B cell (primary cell): ENCODE measurements at regions not wholly inside any gene's neighbourhood (a gene's known extent, or its start where the extent isn't known, plus 50 kb on each side); places are given as distances from the start of the nearest gene placed in this dataset.

Experiments used
- ATAC-seq: fragments of 200-7000 bp; cut with Tn5 transposase; one replicate; pipeline ENCODE4 v1.10.0; 2021; ENCODE audit warnings: low read depth, mild to moderate bottlenecking, moderate number of reproducible peaks, moderate library complexity
- CTCF ChIA-PET: fragments of 350-600 bp; sonication (Branson Sonifier 250); formaldehyde crosslinking; loops from one replicate; lab custom pipeline; 2021; ENCODE audit warnings: antibody characterized with exemption, inconsistent platforms; lab: Charles Lee
- POLR2A ChIA-PET: fragments of 350-600 bp; sonication (Branson Sonifier 250); formaldehyde crosslinking; loops from one replicate; lab custom pipeline; 2021; ENCODE audit warnings: antibody characterized with exemption; lab: Charles Lee
- DNase-seq: peaks from one replicate; pipeline ENCODE4 v3.0.0; 2013
- H2AFZ ChIP-seq: 2 replicates; pipeline ENCODE4 v1.6.1; 2012; ENCODE audit warnings: mild to moderate bottlenecking, low read depth, low read length; ENCODE audit not compliant: insufficient read depth, poor library complexity, severe bottlenecking
- H3K27ac ChIP-seq, 2 donors: 1 replicate in 1 of 2; 2 replicates in 1 of 2; pipeline ENCODE4 v1.5.1; 2012 to 2013; ENCODE audit warnings: low read length in 2 of 2, mild to moderate bottlenecking in 2 of 2, moderate library complexity in 1 of 2
- H3K27me3 ChIP-seq, 4 experiments: fragments of 200-600 bp in 1 of 4; sonication (generic) in 1 of 4; replicated peaks in 1 of 4; 1 replicate in 2 of 4; 2 replicates in 2 of 4; pipeline versions ENCODE4 v1.6.1 to v1.7.0; 2013 to 2016; ENCODE audit warnings: low read length in 3 of 4, mild to moderate bottlenecking in 2 of 4, mixed read lengths in 1 of 4, moderate library complexity in 1 of 4; ENCODE audit not compliant: insufficient read depth in 4 of 4, control insufficient read depth in 3 of 4; ENCODE audit errors: control extremely low read depth in 1 of 4
- H3K36me3 ChIP-seq, 2 experiments: replicated peaks in 1 of 2; 1 replicate in 1 of 2; 2 replicates in 1 of 2; pipeline versions ENCODE4 v1.6.1 to v1.7.1; 2013; ENCODE audit warnings: low read length in 1 of 2; ENCODE audit not compliant: insufficient read depth in 2 of 2, control insufficient read depth in 1 of 2; ENCODE audit errors: control extremely low read depth in 1 of 2, extremely low read depth in 1 of 2
- H3K4me1 ChIP-seq, 2 donors: fragments of 200-600 bp in 1 of 2; sonication (generic) in 1 of 2; 1 replicate in 1 of 2; 2 replicates in 1 of 2; pipeline versions ENCODE4 v1.5.1 to v1.6.1; 2013 to 2017; ENCODE audit warnings: low read length in 2 of 2; ENCODE audit not compliant: control insufficient read depth in 2 of 2, insufficient read depth in 2 of 2
- H3K4me2 ChIP-seq: replicated peaks from 2 replicates; pipeline ENCODE3; 2012; ENCODE audit warnings: mild to moderate bottlenecking, low read depth, low read length; ENCODE audit not compliant: poor library complexity, severe bottlenecking
- H3K4me3 ChIP-seq, 5 experiments: fragments of 200-600 bp in 1 of 5; sonication (generic) in 1 of 5; 1 replicate in 3 of 5; 2 replicates in 2 of 5; pipeline versions ENCODE4 v1.5.1 to v1.7.0; 2011 to 2016; ENCODE audit warnings: low read length in 4 of 5, mild to moderate bottlenecking in 4 of 5, low read depth in 2 of 5, control low read depth in 1 of 5, moderate library complexity in 1 of 5; ENCODE audit not compliant: insufficient read depth in 1 of 5; ENCODE audit errors: control extremely low read depth in 1 of 5, extremely low read depth in 1 of 5
- H3K79me2 ChIP-seq: fragments of 200-600 bp; sonication (generic); one replicate; pipeline ENCODE4 v1.6.0; 2016; ENCODE audit warnings: low read length; ENCODE audit not compliant: control insufficient read depth, insufficient read depth
- H3K9ac ChIP-seq: fragments of 200-600 bp; sonication (generic); 2 replicates; pipeline ENCODE4 v1.6.1; 2017; ENCODE audit warnings: mild to moderate bottlenecking, low read length, moderate library complexity
- H3K9me3 ChIP-seq, 3 donors: one replicate each; pipeline versions ENCODE4 v1.6.1 to v1.7.1; 2013; ENCODE audit warnings: low read length in 2 of 3; ENCODE audit not compliant: control insufficient read depth in 2 of 3, insufficient read depth in 1 of 3; ENCODE audit errors: control extremely low read depth in 1 of 3
- H4K20me1 ChIP-seq: 2 replicates; pipeline ENCODE4 v1.6.0; 2012; ENCODE audit warnings: mild to moderate bottlenecking, low read length; ENCODE audit not compliant: insufficient read depth, control insufficient read depth, poor library complexity, severe bottlenecking
- H3K27ac Mint-ChIP-seq: one replicate; pipeline ENCODE4 v1.8.0; 2021; ENCODE audit warnings: mixed read lengths
- H3K27me3 Mint-ChIP-seq: one replicate; pipeline ENCODE4 v1.8.0; 2021; ENCODE audit warnings: mixed read lengths
- H3K4me1 Mint-ChIP-seq: one replicate; pipeline ENCODE4 v1.8.0; 2021; ENCODE audit warnings: mixed read lengths
- H3K4me3 Mint-ChIP-seq: one replicate; pipeline ENCODE4 v1.8.0; 2021; ENCODE audit warnings: mixed read lengths
- H3K9me3 Mint-ChIP-seq: one replicate; pipeline ENCODE4 v1.8.0; 2022; ENCODE audit warnings: mixed read lengths; ENCODE audit not compliant: insufficient read depth
- CTCF ChIP-seq: fragments of 200-600 bp; IDR thresholded peaks from one replicate; pipeline ENCODE4 v1.8.0; 2022; ENCODE audit warnings: antibody characterized with exemption, mild to moderate bottlenecking
- EZH2 ChIP-seq: IDR thresholded peaks from 2 replicates; pipeline ENCODE4 v1.6.1; 2012; ENCODE audit warnings: borderline replicate concordance, low read depth, mild to moderate bottlenecking, moderate library complexity, low read length; ENCODE audit not compliant: insufficient read depth, poor library complexity, severe bottlenecking
- WGBS: methylation state at CpG from one replicate; pipeline ENCODE4 v1.1.5; 2013; ENCODE audit warnings: missing lambda C conversion rate; ENCODE audit not compliant: insufficient coverage; 5-methylcytosine and 5-hydroxymethylcytosine counted together
- intact Hi-C: fragments of 100-400 bp; cut with micrococcal nuclease; formaldehyde crosslinking; loops from one replicate; pipeline ENCODE4 v1.10.0; 2022

- no peak overlapping the region for H3K27ac Mint-ChIP-seq
- no peak for DNase-seq
- Histone ChIP-seq H3K4me3 (no peak overlapping the region), H3K4me1 (no peaks in the 10 kb centered on the region), H3K36me3 (no peaks in the 10 kb centered on the region), H3K79me2 (no peaks in the 10 kb centered on the region), H3K27me3 (peaks cover 0 to 2% (median 0%) of the 10 kb centered on the region in 4 experiments), H3K9ac (no peak overlapping the region), H2AFZ (no peak overlapping the region), H3K27ac (no peak overlapping the region), H3K9me3 (no peaks in the 10 kb centered on the region), H4K20me1 (no peaks in the 10 kb centered on the region), H3K4me2 (no peak overlapping the region)
- intact Hi-C loops: no loop called here
- ChIA-PET CTCF (no interaction called here), POLR2A (no interaction called here)
- ATAC-seq: no peak
- 90% methylated on average over 1 of the region's 2 CpGs for WGBS
- H3K27me3 Mint-ChIP-seq: peaks cover 30% of the 10 kb centered on the region
- H3K4me3 Mint-ChIP-seq: no peak overlapping the region
- peaks cover 3% of the 10 kb centered on the region for H3K4me1 Mint-ChIP-seq
- no peak for TF ChIP-seq CTCF
- TF ChIP-seq EZH2: no peak
- H3K9me3 Mint-ChIP-seq: no peaks in the 10 kb centered on the region
Observed at GRCh38 chr2:45236268-45236667, 227.0 kb upstream of the SIX2 start.

DNA sequence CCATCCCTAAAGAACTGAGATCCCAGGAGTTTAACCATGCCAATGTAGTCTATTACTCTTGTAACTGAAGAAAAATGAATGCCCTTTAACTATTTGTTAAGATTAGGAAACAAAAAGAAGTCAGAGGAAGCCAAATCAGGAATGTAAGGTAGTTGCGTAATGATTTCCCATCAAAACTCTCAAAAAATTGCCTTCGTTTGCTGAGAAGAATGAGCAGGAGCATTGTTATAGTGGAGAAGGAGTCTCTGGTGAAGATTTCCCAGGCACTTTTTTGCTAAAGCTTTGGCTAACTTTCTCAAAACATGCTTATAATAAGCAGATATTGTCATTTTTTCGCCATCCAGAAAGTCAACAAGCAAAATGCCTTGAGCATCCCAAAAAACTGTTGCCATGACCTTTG, 224.0 kb upstream of the SIX2 start:
- CTCF ChIA-PET: interaction anchor here (0.6 kb wide), 1 partner anchor 259 kb away, joined by 3 read pairs; no protein-coding TSS in a partner anchor
- Histone ChIP-seq H3K4me2 (no peak overlapping the region), H3K27ac (no peak overlapping the region), H2AFZ (no peak overlapping the region), H4K20me1 (no peaks in the 10 kb centered on the region), H3K4me3 (no peak overlapping the region), H3K27me3 (peaks cover 0 to 2% (median 0%) of the 10 kb centered on the region in 4 experiments), H3K9me3 (peaks cover 0 to 3% (median 2%) of the 10 kb centered on the region in 3 donors), H3K36me3 (no peaks in the 10 kb centered on the region), H3K4me1 (no peaks in the 10 kb centered on the region), H3K79me2 (no peaks in the 10 kb centered on the region), H3K9ac (no peak overlapping the region)
- intact Hi-C loops: no loop called here
- peaks cover 30% of the 10 kb centered on the region for H3K27me3 Mint-ChIP-seq
- POLR2A ChIA-PET: no interaction called here
- peaks cover 3% of the 10 kb centered on the region for H3K4me1 Mint-ChIP-seq
- no peak overlapping the region for H3K27ac Mint-ChIP-seq
- no peak for ATAC-seq
- no peak for DNase-seq
- TF ChIP-seq CTCF (no peak), EZH2 (no peak)
- WGBS: 100% methylated on average over 1 of the region's 3 CpGs
- H3K9me3 Mint-ChIP-seq: no peaks in the 10 kb centered on the region
- H3K4me3 Mint-ChIP-seq: no peak overlapping the region
